ENCODE measurements at regions not wholly inside any gene's neighbourhood (a gene's known extent, or its start where the extent isn't known, plus 50 kb on each side); places are given as distances from the start of the nearest gene placed in this dataset.

DNA sequence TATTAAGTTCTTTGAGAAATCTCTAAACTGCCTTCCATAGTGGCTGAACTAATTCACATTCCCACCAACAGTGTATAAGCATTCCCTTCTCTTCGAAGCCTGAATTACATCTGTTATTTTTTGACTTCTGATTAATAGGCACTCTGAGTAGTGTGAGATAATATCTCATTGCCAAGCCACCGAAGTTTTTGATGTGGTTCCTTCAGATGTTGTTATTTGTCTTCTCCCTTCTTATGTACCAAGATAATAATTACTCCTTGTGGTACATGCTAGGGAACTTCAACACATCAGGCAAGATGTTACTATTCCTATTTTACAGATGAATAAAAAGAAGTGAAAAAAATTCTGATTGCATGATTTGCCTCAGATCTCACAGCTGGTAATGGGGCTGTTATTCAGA lies 70.9 kb downstream of the KCTD12 start:
- TF ChIP-seq FOXM1 (IDR thresholded peaks at IDR 0.05; ENCODE audit: borderline replicate concordance) (no peak), NFRKB (IDR thresholded peaks at IDR 0.05) (no peak), HDGF (IDR thresholded peaks at IDR 0.05; ENCODE audit: borderline replicate concordance) (no peak), BHLHE40 (IDR thresholded peaks at IDR 0.05; ENCODE audit: borderline replicate concordance) (no peak), SP1 (IDR thresholded peaks at IDR 0.05) (no peak), ELF4 (IDR thresholded peaks at IDR 0.05) (no peak), L3MBTL2 (conservative IDR thresholded peaks at IDR 0.05) (no peak), SUZ12 (IDR thresholded peaks at IDR 0.05) (no peak), ZNF384 (IDR thresholded peaks at IDR 0.05) (no peak), LEF1 (IDR thresholded peaks at IDR 0.05; ENCODE audit: borderline replicate concordance) (no peak), FOXK2 (IDR thresholded peaks at IDR 0.05) (no peak), ARNT (IDR thresholded peaks at IDR 0.05) (no peak)

All from HEK293T (cell line).